GM19463 (cell line): ENCODE measurements at regions not wholly inside any gene's neighbourhood (a gene's known extent, or its start where the extent isn't known, plus 50 kb on each side); places are given as distances from the start of the nearest gene placed in this dataset.
"Not testable (repeated sequence)": the region's sequence is repeated elsewhere in the genome, so short reads cannot be mapped to it uniquely, and the experiment has no call there.

ENCODE experiments used
- ATAC-seq: cut with Tn5 transposase; IDR thresholded peaks from one replicate; pipeline ENCODE4 v1.9.1; 2021; ENCODE audit warnings: mild to moderate bottlenecking, moderate library complexity; ENCODE audit not compliant: unreplicated experiment

DNA sequence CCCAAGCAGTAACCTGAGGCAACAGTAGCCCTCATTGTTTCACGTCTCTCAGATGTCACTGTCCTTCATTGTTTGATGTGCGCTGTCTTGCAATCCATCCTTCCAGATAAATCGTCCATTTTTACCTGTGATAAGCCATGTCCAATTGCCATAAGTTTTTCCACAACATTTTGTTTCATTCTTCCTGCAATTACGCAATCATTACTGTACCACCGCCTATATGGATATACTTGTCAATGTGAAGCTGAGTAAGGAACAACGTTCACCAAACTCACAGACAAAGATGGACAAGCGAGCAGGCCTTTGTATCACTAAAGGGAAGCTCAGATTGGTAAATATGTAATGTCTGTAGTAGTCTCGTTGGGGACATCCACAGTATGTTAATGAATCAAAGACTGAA, 452.5 kb upstream of the NDN start:
- not testable (repeated sequence) for ATAC-seq

DNA sequence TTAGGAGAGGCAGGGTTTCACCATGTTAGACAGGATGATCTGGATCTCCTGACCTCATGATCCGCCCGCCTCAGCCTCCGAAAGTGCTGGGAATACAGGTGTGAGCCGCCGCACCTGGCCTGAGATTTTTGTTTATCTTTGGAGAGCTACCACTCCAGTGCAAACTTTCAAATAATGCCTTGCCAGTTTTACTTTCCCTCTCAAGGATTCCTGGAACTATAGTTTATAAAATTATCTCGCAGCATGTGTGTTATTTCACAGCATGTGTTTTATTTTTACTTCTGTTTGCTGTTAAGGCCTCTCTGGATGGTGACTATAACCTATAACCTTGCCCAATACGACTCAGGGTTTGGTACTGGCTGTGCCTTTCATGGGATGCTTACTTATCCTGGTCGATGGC, 458.0 kb upstream of the NDN start:
- not testable (repeated sequence) for ATAC-seq

DNA sequence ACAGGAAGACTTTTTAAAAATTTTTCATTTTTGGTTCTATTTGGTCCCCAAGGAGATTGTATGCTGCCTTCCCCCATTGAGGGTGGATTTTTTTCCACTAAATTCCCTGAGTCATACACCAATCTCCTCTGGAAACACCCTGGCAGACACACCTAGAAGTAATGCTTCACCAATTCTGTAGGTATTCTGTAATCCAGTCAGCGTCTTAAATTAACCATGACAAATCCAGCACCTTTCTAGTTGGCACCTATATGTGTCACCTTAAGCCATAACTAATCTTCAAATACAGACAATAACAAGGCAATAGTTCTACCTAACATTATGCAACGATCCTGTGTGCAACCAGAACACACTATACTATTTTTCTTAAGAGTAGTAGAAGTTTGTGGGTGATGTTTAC, 459.1 kb upstream of the NDN start:
- no peak for ATAC-seq

DNA sequence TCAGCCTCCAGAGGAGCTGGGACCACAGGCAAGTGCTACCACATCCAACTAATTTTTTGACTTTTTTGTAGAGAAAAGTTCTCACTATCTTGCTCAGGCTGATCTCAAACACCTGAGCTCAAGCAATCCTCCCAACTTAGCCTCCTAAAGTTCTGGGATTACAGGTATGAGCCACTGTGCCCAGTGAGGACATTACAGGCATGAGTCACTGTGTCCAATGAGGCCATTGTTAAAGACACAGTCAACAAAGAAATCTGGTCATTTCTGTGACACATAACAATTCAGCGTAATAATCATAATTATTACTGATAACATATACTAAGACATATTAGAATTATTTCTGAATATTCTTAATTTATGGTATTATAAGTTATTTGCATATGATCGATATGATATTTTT, 463.4 kb upstream of the NDN start:
- no peak for ATAC-seq

DNA sequence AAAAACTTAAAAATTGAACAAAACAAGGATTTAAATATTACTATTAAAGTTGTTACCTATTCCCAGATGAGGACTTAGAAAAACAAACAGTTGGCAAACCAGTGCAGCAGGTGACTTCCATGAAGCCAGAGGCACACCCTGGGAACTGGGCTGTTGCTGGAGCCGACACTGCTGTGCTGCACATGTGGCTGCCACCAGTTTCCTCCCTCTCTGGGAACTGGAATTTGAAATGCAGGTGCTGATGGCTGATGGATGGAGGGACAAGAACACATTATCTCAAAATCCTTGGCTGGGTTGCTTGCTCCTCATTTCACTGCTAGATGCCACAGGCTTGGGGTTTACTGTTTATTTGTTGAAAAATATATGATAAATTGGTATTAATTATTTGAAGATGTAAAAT, 471.2 kb upstream of the NDN start:
- not testable (repeated sequence) for ATAC-seq

DNA sequence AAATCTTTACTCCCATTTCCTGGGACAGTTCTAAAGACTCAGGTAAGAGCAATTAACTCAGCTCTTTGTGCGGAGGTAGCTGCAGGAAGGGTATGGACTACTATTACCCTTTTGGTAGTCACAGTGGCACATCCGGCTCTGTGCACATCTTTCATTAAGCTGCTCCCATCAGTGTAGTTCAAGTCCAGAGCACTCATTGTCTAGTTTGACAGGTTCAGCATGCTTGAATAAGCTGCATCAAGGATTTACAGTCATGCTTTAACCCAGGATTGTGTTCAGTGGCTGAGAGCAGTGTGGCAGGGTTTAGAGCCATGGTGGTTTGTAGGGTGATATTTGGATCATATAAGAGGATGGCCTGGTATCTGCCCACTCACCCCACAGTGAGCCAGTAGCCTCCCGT, 478.4 kb upstream of the NDN start:
- ATAC-seq = not testable (repeated sequence)

DNA sequence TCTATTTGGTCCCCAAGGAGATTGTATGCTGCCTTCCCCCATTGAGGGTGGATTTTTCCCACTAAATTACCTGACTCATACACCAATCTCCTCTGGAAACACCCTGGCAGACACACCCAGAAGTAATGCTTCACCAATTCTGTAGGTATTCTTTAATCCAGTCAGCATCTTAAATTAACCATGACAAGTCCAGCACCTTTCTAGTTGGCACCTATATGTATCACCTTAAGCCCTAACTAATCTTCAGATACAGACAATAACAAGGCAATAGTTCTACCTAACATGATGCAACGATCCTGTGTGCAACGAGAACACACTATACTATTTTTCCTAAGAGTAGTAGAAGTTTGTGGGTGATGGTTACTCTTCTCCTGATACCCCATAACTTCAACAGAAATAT, 473.3 kb upstream of the NPAP1 start:
- not testable (repeated sequence) for ATAC-seq

DNA sequence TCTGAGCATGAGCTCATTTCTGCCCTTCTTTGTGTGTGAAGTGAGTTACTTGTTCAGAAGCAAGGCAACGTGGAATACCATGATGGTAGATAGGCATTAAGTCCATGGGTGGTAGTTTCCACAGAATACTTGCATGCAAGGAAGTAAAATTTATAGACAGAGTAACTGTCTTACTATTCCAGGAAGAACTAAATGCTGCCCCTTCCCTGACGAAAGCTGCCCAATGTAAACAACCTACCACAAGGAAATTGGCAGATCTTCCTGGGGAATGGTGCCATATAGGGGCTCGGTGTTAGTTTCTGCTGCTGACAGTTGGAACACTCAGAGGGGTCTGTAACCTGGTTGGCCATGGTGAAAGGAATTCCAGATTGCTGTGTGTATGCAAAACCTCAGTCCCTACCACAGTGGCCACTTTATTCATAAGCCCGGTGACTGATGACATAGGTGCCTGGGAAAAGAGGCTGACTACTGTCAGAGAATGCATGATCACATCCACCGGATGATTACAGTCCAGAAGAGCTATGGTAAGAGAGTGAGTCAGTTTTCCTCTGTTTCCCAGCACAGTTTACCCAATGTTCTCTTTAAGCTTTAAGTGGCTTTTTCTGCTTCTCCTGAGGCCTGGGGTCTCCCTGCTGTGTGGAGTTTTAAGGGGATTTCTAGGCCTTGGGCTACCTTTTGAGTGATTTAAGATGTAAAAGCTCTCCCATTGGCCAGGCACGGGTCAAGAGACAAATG, 463.7 kb upstream of the NPAP1 start:
- ATAC-seq = not testable (repeated sequence)

DNA sequence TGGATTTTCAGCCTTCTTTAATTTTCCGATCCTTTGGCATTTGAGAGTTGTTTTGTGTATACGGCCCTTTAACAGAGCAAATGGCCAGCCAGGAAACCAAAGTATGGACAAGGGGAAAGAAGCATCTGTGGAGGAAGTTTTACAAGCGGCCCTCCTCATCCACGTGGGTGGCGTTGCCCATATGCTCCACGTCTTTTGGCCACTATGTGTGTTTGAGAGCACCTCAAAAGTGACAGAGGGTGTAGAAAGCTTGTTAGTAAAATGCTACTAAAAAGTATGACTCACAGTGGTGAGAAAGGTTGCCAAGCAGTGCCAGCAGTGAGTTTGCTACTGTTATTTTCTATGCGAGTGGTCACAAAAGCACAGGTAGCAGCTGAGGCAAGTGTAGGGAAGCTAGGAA, 451.8 kb upstream of the NPAP1 start:
- ATAC-seq = no peak

DNA sequence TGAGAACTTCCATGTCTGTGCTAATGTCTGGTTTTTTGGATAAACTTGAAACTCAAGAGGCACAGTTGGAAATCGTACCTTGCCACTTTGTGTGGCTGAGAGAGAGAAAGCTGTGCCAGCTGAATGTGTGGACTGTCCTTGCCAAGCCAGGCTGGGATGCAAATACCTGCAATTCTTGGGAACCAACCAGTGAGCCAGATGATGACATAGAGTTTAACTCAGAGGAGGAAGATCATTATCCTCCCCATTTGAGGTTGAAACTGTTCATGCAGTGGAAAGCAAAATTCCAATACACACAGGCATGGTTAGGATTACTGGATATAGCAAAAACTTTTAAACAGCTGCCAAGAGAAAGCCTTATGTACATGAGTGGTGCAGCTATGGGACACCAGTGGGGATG, 451.4 kb upstream of the NPAP1 start:
- ATAC-seq = no peak

DNA sequence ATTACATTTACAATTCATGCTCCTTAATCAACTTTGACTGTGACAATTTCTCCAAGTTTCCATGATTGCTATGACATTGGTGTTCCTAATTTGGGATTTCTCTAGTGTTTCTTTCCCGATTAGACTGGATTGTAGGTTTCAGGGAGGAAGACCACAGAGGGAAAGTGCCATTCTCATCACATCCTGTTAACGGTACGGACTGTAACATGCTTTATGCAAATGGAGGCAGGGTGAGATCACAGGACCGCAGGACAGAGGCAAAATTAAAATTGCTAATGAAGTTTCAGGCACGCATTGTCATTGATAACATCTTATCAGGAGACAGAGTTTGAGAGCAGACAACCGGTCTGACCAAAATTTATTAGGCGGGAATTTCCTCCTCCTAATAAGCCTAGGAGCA, 446.7 kb upstream of the NPAP1 start:
- ATAC-seq = not testable (repeated sequence)

DNA sequence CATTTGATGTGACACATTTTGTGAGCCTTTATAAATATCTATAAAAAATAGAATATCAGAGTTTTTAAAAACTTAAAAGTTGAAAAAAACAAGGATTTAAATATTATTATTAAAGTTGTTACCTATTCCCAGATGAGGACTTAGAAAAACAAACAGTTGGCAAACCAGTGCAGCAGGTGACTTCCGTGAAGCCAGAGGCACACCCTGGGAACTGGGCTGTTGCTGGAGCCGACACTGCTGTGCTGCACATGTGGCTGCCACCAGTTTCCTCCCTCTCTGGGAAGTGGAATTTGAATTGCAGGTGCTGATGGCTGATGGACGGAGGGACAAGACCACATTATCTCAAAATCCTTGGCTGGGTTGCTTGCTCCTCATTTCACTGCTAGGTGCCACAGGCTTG, 442.4 kb upstream of the NPAP1 start:
- not testable (repeated sequence) for ATAC-seq

DNA sequence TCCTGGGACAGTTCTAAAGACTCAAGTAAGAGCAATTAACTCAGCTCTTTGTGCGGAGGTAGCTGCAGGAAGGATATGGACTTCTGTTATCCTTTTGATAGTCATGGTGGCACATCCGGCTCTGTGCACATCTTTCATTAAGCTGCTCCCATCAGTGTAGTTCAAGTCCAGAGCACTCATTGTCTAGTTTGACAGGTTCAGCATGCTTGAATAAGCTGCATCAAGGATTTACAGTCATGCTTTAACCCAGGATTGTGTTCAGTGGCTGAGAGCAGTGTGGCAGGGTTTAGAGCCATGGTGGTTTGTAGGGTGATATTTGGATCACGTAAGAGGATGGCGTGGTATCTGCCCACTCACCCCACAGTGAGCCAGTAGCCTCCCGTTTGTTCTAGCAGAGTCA, 435.0 kb upstream of the NPAP1 start:
- not testable (repeated sequence) for ATAC-seq

DNA sequence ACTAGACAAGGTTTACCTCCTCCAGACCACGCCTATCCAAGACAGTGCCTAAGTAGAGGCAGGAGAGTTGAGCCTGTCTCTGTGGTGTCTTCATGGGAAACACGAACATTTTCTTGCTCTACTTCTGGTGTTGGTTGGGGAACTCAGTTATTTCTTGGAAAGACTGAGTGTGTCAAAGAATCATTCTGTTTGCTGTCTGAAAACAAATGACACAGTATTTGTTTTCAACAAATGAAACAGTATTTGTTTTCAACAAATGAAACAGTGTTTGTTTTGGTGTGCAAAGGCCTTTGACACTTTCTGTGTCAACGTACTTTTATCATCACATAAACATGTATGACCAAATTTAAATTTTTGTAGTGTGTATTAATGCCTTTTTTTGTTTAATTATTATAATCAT, 416.5 kb upstream of the NPAP1 start:
- ATAC-seq = not testable (repeated sequence)

DNA sequence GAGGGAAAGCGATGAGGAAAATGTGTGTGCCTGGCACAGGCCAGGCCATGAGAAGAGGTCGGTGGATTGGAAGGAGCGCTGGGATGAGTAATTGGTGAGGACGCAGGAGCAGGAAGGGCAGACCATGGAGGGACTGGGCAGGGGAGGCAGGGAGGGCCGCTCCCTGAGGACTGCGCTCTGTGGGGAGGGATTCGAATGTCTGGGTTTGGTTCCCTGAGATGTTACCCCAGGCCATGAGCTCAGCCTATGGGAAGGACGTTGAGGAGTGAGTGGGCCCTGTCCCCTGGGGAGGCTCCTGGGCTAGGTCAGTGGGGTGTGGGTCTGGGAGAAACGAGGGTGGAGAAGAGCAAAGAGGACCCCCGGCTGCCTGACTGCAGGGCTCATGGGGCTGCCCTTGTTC, 415.2 kb upstream of the NPAP1 start:
- not testable (repeated sequence) for ATAC-seq

DNA sequence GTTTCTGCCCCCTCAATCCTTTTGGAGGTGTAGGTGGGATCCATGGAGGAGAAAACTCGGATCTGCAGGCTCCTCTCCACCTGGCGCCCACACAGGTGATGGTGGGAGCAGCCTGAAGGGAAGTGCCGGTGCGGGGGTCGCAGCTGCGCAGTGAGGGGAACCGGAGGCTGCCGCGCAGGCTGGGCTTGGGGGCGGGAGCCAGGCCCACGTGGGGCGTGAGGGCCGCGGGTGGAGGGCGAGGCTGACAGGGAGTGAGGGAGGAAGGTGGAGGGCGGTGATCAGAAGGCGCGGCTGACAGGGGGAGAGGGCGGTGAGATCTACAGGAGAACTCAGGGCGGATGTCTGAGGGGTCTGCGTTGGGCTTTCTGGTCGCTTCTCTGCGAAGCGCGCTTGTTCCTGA, 414.7 kb upstream of the NPAP1 start:
- ATAC-seq = not testable (repeated sequence)

DNA sequence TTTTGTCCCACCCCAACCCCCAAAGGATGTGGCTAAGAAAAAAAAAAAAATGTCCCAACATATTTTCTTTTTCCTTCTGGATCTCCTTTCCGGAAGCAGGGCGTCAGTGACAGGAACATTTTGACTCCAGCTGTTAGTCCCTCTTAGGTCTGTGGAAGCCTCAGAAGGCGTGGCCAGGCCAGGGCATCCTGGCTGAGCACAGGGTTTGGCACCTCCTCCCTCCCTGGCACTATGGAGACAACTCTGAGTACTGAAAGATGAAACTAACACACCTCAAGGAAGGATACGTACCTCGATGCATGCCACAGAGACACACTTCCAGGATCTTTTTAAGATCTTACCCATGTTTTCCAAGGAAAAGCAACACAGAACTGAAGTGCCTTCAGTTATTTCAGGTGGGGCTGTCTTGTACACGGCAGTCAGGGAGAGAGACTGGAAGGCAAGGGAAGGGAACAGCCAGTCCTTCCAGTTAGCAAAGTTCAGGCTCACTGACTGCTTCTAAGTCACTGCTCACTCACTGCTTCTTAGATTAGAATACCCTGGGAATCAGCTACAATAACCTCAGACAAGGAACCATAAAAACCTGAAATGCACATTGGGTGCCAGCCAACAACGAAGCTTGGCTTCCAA, 406.9 kb upstream of the NPAP1 start:
- not testable (repeated sequence) for ATAC-seq

DNA sequence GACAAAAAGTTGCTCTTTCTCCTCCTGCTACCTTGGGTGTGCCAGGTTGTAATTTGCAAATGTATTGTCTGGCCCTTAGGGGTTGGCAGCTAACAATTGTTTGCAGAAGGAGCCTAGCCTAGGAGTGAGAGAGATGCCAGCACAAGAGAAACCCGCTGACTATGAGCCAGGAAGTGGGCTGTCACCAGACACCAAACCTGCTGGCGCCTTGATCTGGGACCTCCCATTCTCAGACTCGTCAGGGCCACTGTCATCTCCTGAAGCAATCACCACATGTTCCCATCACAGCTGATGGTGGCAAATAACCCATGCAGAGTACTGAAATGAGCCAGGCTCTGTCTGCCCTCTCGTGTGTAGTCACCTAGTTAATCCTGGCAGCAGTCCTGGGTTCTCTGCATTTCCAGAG, 406.4 kb upstream of the NPAP1 start:
- ATAC-seq = no peak

DNA sequence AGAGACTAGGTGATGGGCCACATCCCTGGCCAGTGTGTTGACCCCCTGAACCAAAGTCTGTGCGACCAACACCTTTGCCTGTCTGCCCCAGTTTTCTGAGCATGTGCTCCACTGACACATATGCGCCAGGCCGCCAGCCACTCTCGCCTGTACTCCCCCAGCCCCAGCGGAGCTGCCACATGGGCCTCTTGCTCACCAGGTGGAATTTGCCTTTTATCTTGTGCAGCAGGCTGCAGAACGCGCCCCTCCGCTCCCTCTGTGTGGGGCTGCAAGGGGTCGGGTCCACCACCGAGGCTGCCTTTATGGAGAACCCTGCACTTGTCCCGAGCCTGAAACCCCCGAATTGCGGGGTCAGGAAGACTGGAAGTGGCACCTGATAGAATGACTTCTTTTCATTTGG, 405.7 kb upstream of the NPAP1 start:
- ATAC-seq = no peak

DNA sequence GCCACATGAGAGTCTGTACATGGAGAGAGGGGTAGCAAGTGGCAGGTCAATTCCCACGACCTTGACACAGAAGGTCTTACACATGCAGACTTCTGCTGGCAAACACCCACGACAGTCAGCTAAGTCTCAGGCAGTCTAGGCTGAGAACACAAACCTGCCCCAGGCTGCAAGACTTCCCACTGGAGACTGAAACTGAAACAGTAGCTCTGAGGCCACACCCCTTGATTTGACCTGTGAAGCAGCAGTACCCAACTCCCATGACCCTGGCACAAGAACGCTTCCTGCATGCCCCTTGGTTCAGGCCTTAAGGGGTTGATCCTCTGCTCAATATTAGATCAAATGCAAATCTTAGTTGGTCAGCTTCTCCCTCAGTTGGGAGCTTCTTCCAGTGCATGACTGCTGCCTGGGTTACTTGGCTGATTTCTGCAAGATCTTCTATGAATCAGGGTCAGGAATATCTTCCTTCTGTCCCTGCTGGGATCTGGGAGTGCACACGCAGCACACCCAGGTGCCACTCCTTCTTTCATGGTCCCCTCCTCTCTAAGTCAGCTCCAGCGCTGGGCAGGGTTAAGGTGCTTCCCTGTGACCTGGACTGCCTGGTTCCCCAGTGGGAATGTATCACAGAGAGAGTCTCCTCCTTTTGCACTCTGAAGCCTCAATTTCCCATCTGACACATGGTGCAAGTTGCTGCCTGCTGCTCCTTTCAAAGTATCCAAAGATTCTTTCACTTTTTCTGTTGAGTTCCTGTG, 403.9 kb upstream of the NPAP1 start:
- not testable (repeated sequence) for ATAC-seq

DNA sequence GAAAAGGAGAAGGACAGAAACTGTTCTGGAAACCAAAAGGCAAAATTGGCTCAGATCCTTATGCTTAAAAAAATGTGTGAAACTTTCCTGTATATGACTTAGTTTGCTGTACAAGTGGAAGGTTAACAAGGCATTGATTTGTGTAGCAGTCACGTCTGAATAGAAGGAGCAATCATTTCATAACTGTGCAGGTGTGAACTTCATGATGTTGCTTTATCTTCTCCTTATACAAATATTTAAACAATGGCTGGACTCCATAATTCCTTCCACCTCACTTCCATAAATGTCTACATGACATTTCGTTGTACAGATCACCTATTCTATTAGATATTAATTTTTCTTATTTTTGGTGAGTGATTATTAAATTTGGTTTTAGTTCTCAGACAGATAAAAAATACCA, 382.7 kb upstream of the NPAP1 start:
- no peak for ATAC-seq

DNA sequence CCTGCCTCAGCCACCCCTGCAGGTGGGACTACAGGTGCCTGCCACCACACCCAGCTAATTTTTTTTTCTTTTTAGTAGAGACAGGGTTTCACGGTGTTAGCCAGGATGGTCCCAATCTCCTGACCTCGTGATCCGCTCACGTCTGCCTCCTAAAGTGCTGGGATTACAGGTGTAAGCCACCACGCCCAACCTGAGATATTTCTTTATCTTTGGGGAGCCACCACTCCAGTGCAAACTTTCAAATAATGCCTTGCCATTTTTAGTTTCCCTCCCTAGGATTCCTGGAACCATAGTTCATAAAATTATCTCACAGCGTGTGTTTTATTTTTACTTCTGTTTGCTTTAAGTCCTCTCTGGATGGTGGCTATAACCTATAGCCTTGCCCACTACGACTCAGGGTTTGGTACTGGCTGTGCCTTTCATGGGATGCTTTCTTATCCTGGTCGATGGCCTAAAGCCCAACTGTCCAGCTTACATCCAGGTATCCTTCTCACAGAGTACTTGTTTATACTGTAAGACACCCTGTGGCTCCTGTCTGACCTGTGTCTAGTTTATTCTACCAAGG, 374.7 kb upstream of the NPAP1 start:
- not testable (repeated sequence) for ATAC-seq
